ENCODE measurements at regions not wholly inside any gene's neighbourhood (a gene's known extent, or its start where the extent isn't known, plus 50 kb on each side); places are given as distances from the start of the nearest gene placed in this dataset.

DNA sequence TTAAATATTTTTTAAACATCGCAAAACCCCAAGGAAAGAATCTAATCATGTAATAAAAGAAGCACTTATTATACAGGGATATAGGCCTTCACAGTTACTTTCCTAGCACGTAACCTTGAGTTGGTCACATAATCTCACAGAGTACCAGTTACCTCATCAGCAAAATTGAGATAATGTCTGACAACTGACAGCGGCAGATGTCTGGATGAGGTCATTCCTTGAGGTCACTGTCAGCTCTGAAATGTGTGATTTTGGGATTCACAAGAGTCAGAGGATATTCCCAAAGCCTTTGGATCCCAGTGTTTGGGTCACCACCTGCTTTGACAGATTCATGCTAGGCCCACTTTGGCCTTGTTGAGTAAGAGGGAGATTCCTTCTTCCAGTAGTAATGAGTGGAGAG lies 151.4 kb upstream of the SEMA6D start:
- Histone ChIP-seq H3K14ac (replicated peaks; ENCODE audit: low read depth, low read length) (no peak overlapping the region), H3K4me3 (ENCODE audit: insufficient read depth, low read depth, low read length) (no peak overlapping the region), H3K9ac (ENCODE audit: low read depth, low read length) (no peak overlapping the region), H3K56ac (ENCODE audit: extremely low read depth, insufficient read depth, low read length) (no peak overlapping the region), H3K27ac (ENCODE audit: insufficient read depth, low read length) (no peak overlapping the region), H3K79me1 (ENCODE audit: low read depth in 1 of 2, low read length in 2 of 2) (no peaks in the 10 kb centered on the region), H3K27me3 (ENCODE audit: control insufficient read depth, insufficient read depth, low read length) (no peaks in the 10 kb centered on the region), H3K4ac (ENCODE audit: low read depth, low read length) (no peak overlapping the region), H2AK9ac (replicated peaks; ENCODE audit: low read depth, low read length, poor library complexity) (no peak overlapping the region), H2AK5ac (ENCODE audit: low read depth, low read length) (no peak overlapping the region), H2BK15ac (ENCODE audit: low read depth, low read length) (no peak overlapping the region), H2AFZ (replicated peaks; ENCODE audit: low read length, poor library complexity) (no peak overlapping the region), H4K91ac (ENCODE audit: insufficient read depth, low read depth, low read length) (no peak overlapping the region), H3K9me3 (ENCODE audit: control insufficient read depth, insufficient read depth, low read length) (no peaks in the 10 kb centered on the region), H3K23ac (ENCODE audit: low read depth, low read length) (no peak overlapping the region), H4K20me1 (ENCODE audit: insufficient read depth, low read length) (no peaks in the 10 kb centered on the region), H3K4me2 (ENCODE audit: low read depth, low read length) (no peak overlapping the region), H2BK20ac (ENCODE audit: low read depth, low read length) (no peak overlapping the region), H3K18ac (ENCODE audit: low read depth, low read length) (no peak overlapping the region), H2BK120ac (ENCODE audit: low read depth, low read length) (no peak overlapping the region), H3K4me1 (ENCODE audit: control insufficient read depth, insufficient read depth, low read length) (no peaks in the 10 kb centered on the region), H4K8ac (ENCODE audit: low read depth in 2 of 2, low read length in 2 of 2) (no peak overlapping the region), H3K9me1 (ENCODE audit: insufficient read depth, low read length) (no peaks in the 10 kb centered on the region), H3K36me3 (ENCODE audit: control insufficient read depth, insufficient read depth, low read length) (no peaks in the 10 kb centered on the region), H2BK5ac (ENCODE audit: low read depth, low read length, poor library complexity, severe bottlenecking) (no peak overlapping the region), H4K5ac (ENCODE audit: low read depth, low read length) (no peak overlapping the region)
- ChIA-PET CTCF (no interaction called here), POLR2A (ENCODE audit: unreplicated experiment) (no interaction called here)
- in situ Hi-C loops (cut with MboI; ENCODE audit: low sequenced_read_pairs): no loop called here
- ATAC-seq (ENCODE audit: low read depth) (no peak), DNase-seq (no peak)
- TF ChIP-seq CHD1 (IDR thresholded peaks at IDR 0.05; ENCODE audit: low read depth, low read length) (no peak), RAD21 (IDR thresholded peaks at IDR 0.05; ENCODE audit: low read length) (no peak), NFE2L2 (IDR thresholded peaks at IDR 0.05; ENCODE audit: low read depth, low read length) (no peak), BHLHE40 (IDR thresholded peaks at IDR 0.05; ENCODE audit: low read depth, low read length) (no peak), FOS (IDR thresholded peaks at IDR 0.05; ENCODE audit: low read depth, low read length) (no peak), MAZ (IDR thresholded peaks at IDR 0.05; ENCODE audit: borderline replicate concordance, low read depth, low read length) (no peak), RFX5 (IDR thresholded peaks at IDR 0.05; ENCODE audit: low read depth, low read length) (no peak), SMC3 (IDR thresholded peaks at IDR 0.05; ENCODE audit: low read depth, low read length) (no peak), MAFK (IDR thresholded peaks at IDR 0.05; ENCODE audit: low read depth, low read length) (no peak), CEBPB (IDR thresholded peaks at IDR 0.05; ENCODE audit: low read depth, low read length) (no peak), RCOR1 (IDR thresholded peaks at IDR 0.05; ENCODE audit: insufficient replicate concordance, low read length) (no peak), MXI1 (IDR thresholded peaks at IDR 0.05; ENCODE audit: borderline replicate concordance, low read depth, low read length) (no peak), POLR2A (IDR thresholded peaks at IDR 0.05; ENCODE audit: low read depth, low read length) (no peak)
- TF ChIP-seq, protein P1, sequence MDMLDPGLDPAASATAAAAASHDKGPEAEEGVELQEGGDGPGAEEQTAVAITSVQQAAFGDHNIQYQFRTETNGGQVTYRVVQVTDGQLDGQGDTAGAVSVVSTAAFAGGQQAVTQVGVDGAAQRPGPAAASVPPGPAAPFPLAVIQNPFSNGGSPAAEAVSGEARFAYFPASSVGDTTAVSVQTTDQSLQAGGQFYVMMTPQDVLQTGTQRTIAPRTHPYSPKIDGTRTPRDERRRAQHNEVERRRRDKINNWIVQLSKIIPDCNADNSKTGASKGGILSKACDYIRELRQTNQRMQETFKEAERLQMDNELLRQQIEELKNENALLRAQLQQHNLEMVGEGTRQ (IDR thresholded peaks at IDR 0.05; ENCODE audit: low read depth, low read length): no peak
- TF ChIP-seq, protein P2, sequence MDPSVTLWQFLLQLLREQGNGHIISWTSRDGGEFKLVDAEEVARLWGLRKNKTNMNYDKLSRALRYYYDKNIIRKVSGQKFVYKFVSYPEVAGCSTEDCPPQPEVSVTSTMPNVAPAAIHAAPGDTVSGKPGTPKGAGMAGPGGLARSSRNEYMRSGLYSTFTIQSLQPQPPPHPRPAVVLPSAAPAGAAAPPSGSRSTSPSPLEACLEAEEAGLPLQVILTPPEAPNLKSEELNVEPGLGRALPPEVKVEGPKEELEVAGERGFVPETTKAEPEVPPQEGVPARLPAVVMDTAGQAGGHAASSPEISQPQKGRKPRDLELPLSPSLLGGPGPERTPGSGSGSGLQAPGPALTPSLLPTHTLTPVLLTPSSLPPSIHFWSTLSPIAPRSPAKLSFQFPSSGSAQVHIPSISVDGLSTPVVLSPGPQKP (IDR thresholded peaks at IDR 0.05; ENCODE audit: borderline replicate concordance, low read depth, low read length): no peak
- TF ChIP-seq, protein P3, sequence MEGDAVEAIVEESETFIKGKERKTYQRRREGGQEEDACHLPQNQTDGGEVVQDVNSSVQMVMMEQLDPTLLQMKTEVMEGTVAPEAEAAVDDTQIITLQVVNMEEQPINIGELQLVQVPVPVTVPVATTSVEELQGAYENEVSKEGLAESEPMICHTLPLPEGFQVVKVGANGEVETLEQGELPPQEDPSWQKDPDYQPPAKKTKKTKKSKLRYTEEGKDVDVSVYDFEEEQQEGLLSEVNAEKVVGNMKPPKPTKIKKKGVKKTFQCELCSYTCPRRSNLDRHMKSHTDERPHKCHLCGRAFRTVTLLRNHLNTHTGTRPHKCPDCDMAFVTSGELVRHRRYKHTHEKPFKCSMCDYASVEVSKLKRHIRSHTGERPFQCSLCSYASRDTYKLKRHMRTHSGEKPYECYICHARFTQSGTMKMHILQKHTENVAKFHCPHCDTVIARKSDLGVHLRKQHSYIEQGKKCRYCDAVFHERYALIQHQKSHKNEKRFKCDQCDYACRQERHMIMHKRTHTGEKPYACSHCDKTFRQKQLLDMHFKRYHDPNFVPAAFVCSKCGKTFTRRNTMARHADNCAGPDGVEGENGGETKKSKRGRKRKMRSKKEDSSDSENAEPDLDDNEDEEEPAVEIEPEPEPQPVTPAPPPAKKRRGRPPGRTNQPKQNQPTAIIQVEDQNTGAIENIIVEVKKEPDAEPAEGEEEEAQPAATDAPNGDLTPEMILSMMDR (conservative IDR thresholded peaks at IDR 0.05; ENCODE audit: low read depth, low read length): no peak
- BruUV-seq (replicated peaks): no TSS peak
- dilution Hi-C loops (cut with HindIII; ENCODE audit: low sequenced_read_pairs, unreplicated experiment): no loop called here
- intact Hi-C loops (cut with micrococcal nuclease): no loop called here
- WGBS, 2 experiments (ENCODE audit: extremely low coverage in 2 of 2, insufficient read length in 1 of 2): no CpG with 5 or more reads among the region's 3 CpGs

Measured in IMR-90 (cell line).